ENCODE measurements at regions not wholly inside any gene's neighbourhood (a gene's known extent, or its start where the extent isn't known, plus 50 kb on each side); places are given as distances from the start of the nearest gene placed in this dataset.

GRCh38 chr5:112574536-112574935 lies 155.5 kb upstream of the EPB41L4A start:
- TF ChIP-seq, protein P1, sequence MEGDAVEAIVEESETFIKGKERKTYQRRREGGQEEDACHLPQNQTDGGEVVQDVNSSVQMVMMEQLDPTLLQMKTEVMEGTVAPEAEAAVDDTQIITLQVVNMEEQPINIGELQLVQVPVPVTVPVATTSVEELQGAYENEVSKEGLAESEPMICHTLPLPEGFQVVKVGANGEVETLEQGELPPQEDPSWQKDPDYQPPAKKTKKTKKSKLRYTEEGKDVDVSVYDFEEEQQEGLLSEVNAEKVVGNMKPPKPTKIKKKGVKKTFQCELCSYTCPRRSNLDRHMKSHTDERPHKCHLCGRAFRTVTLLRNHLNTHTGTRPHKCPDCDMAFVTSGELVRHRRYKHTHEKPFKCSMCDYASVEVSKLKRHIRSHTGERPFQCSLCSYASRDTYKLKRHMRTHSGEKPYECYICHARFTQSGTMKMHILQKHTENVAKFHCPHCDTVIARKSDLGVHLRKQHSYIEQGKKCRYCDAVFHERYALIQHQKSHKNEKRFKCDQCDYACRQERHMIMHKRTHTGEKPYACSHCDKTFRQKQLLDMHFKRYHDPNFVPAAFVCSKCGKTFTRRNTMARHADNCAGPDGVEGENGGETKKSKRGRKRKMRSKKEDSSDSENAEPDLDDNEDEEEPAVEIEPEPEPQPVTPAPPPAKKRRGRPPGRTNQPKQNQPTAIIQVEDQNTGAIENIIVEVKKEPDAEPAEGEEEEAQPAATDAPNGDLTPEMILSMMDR (IDR thresholded peaks at IDR 0.05 in 8 of 11, conservative IDR thresholded peaks at IDR 0.05 in 3 of 11), result no peak
- no peak for TF ChIP-seq POLR2AphosphoS5 (IDR thresholded peaks at IDR 0.05)

Measured in spleen (tissue), 7 donors.